ENCODE measurements at regions not wholly inside any gene's neighbourhood (a gene's known extent, or its start where the extent isn't known, plus 50 kb on each side); places are given as distances from the start of the nearest gene placed in this dataset.
A peak's percentile ranks its signal among the peaks of the same experiment; 100 is the strongest.
"Not testable (repeated sequence)": the region's sequence is repeated elsewhere in the genome, so short reads cannot be mapped to it uniquely, and the experiment has no call there.

GRCh38 chr14:105767315-105767714 lies 240.9 kb downstream of the TMEM121 start:
- DNase-seq = peak; percentile 49

DNA sequence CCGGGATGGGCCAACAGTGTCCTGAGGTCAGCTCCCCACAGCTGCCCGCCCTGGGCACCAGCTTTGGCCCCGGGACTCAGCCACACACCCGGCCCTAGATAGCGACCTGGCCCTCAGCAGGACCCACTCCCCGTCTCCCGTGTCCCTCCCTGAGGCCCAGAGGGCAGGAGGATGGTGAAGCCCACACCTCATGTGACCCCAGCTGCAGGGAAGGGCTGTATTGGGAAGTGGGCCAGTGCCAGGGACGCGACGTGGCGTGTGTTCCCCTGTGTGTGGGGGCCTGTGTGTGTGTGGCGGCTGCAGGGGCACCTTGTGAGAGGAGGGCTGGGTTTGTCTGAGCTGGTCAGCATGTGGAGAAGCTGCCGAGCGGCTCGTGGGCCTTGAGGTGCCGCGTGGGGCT lies 241.7 kb downstream of the TMEM121 start:
- DNase-seq = peak; percentile 50

DNA sequence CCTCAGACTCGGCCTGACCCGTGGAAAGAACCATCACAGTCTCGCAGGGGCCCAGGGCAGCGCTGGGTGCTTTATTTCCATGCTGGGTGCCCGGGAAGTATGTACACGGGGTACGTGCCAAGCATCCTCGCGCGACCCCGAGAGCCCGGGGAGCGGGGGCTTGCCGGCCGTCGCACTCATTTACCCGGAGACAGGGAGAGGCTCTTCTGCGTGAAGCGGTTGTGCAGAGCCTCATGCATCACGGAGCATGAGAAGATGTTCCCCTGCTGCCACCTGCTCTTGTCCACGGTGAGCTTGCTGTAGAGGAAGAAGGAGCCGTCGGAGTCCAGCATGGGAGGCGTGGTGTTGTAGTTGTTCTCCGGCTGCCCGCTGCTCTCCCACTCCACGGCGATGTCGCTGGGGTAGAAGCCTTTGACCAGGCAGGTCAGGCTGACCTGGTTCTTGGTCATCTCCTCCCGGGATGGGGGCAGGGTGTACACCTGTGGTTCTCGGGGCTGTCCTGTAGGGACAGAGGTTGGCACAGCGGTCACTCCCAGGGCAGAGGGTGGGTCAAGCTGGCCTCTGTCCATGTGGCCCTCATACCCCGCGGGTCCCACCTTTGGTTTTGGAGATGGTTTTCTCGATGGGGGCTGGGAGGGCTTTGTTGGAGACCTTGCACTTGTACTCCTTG lies 242.8 kb downstream of the TMEM121 start:
- DNase-seq = peak; percentile 60

DNA sequence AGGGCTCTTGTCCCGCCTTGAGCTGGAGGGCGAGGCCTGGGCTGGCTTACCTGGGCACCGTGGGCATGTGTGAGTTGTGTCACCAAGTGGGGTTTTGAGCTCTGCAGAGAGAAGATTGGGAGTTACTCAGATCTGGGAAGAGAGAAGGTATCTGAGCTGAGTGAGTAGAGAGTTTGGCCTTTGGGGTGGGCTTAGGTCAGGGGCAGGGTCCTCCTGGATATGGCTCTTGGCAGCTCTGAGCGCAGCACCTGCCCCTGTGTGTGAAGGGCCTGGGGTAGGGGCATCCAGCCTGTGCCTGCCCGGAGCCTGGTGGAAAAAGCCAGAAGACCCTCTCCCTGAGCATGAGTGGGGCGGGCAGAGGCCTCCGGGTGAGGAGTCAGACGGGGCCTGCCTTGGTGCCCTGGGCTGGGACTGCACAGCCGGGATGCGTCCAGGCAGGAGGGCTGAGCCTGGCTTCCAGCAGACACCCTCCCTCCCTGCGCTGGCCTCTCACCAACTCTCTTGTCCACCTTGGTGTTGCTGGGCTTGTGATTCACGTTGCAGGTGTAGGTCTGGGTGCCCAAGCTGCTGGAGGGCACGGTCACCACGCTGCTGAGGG lies 244.3 kb downstream of the TMEM121 start:
- DNase-seq = peak; percentile 37

DNA sequence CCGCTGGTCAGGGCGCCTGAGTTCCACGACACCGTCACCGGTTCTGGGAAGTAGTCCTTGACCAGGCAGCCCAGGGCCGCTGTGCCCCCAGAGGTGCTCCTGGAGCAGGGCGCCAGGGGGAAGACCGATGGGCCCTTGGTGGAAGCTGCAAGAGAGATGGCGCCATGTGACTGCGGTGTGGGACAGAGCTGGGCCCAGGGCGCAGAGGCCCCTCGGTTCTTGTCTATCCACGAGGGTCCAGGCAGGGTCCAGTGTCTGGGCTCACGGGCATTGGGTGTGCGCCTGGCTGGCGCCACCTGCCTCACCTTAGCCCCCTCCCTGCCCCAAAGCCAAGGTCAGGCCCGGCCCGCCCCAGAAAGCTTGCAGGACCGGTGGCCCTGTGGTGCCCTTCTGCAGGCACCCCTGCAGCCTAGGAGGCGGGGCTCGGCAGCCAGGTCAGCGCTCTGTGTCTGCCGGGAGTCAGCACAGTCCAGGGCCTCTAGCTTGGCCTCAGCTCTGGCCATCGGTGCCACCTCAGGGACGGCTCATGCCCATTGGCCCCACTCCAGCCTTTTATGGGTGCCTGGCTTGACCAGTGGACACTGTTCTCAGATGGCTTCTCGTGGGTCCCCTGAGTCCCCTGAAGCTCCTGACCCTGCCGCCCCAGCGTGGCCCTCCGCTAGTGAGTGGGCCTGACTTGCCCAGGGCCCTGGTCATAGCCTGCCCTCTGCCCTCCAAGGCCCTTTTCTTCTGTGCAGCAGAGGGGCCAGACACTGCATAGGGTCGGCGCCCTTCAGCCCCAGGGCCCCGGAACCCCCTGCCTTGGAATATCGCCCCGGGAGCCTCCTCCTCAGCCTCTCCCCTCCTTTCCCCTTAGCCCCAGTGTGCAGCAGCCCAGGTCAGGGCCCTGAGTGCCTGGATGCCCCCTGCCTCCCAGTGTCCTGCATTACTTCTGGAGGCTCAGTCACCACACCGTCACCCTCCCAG lies 245.2 kb downstream of the TMEM121 start:
- DNase-seq = not testable (repeated sequence)

- not testable (repeated sequence) for DNase-seq
Observed at GRCh38 chr14:105772710-105773250, 246.4 kb downstream of the TMEM121 start.

DNA sequence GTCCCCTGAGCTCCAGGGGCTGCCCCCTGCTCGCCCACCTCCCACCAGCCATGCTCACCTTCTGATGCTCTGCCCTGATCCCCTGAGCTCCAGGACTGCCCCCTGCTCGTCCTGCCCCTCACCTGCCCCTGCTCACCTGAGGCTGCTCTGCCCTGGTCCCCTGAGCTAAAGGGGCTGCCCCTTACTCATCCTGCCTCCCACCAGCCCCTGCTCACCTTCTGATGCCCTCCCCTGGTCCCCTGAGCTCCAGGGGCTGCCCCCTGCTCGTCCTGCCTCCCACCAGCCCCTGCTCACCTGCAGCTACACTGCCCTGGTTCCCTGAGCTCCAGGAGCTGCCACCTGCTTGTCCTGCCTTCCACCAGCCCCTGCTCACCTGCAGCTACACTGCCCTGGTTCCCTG lies 247.2 kb downstream of the TMEM121 start:
- DNase-seq = no peak

DNA sequence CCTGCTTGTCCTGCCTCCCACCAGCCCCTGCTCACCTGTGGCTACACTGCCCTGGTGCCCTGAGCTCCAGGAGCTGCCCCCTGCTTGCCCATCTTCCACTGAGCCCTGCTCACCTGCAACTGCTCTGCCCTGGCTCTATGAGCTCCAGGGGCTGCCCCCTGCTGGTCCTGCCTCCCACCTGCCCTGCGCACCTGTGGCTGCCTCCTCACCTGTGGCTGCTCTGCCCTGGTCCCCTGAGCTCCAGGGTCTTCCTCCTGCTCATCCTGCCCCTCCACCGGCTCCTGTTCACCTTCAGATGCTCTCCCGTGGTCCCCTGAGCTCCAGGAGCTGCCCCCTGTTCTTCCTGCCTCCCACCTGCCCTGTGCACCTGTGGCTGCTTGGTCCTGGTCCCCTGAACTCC lies 247.6 kb downstream of the TMEM121 start:
- no peak for DNase-seq

GRCh38 chr14:105774585-105775348 lies 248.4 kb downstream of the TMEM121 start:
- DNase-seq = not testable (repeated sequence)

GRCh38 chr14:105775349-105775923 lies 249.1 kb downstream of the TMEM121 start:
- DNase-seq = not testable (repeated sequence)

GRCh38 chr14:105776112-105776511 lies 249.7 kb downstream of the TMEM121 start:
- DNase-seq = not testable (repeated sequence)

DNA sequence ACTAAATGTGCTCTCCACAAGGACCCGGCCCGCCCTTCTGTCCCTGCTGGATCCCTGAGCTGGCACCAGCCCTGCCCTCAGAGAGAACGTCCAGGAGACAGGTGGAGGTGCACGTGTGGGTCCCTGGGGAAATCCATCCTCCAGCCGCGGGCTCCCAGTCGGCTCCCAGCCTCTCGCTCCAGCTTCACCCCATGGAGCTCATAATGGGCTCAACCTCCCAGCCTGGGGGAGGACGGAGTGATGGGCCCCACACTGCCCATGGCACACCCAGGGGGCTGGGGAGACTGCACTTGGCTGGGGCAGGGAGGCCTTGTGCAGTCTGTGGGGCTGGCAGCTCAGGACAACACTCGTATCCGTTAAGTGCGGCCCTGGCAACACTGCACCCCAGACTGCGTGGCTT lies 250.5 kb downstream of the TMEM121 start:
- no peak for DNase-seq

DNA sequence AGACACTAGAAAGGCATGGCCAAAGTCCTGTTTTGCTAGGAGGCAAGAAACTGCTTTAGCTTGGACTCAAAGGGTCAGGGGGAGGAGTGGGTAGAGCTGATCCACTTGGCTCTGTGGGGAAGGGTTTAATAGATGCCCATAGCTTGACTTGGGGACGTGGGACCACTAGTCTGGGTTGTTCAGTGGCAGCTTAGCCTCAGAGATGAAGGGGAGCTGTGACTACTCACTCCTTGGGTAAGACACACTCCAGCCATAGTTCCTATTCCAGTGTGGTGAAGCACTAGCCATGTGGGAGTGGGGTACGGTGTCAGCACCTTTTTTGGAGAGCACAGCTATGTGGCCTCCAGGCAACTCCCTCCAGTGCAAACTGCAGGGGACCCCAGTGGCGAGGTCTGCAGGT lies 257.3 kb downstream of the TMEM121 start:
- DNase-seq = no peak

- no peak for DNase-seq
Observed at GRCh38 chr14:105793836-105794235, 267.5 kb downstream of the TMEM121 start.

- DNase-seq = no peak
Observed at GRCh38 chr14:105797546-105797945, 271.2 kb downstream of the TMEM121 start.

DNA sequence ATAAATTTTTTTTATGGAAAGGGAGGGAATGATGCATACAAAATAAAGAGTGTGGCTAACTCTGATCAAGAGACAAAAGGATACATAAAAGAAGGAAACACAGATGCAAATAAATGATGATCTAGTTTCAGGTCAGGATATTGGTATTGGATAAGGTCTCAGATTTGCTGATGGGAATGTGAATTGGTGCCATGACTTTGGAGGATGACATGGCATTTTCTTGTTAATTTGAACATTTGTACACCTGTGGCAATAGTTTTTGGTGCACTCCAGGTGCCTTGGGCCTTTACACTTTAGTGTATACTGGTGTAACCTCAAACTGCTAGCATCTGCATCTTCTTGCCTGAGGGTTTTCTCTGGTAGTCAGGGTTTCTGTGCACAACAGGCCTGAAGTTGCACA lies 279.3 kb downstream of the TMEM121 start:
- DNase-seq = no peak

DNA sequence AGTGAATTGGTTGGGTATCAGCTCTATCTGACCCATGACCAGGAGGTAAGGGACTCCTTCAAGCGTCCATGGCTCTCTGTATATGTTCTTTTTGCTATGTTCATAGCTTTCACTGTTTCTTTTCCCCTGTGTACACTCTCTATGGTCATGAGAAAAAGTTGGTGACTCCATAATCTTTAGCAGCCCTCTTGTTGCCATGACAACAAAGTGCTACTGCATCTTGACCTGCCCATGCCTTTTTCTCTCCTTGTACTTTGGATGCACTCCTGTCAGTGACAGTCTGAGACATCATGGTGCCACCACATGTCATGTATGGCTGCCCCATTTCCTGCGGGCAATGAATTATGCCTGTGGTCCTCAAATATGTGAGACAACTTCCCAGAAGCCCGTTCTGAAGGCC lies 280.2 kb downstream of the TMEM121 start:
- no peak for DNase-seq

GRCh38 chr14:105817971-105818711 lies 291.8 kb downstream of the TMEM121 start:
- no peak for DNase-seq

- DNase-seq = no peak
Observed at GRCh38 chr14:105818712-105819005, 292.3 kb downstream of the TMEM121 start.

DNA sequence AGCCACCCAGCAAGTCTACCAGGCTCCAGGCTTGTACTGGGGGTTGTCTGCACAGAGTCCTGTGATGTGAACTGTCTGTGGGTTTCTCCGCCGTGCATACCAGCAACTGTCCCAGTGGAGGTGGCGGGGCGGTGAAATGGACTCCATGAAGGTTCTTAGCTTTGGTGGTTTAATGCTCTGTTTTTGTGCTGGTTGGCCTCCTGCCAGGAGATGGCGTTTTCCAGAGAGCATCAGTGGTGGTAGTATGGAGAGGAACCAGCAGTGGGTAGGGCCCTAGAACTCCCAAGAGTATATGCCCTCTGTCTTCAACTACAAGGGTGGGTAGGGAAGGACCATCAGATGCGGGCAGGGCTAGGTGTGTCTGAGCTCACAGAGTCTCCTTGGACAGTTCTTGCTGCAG lies 303.8 kb downstream of the TMEM121 start:
- peak; percentile 68 for DNase-seq

GRCh38 chr14:105836160-105836559 lies 309.8 kb downstream of the TMEM121 start:
- DNase-seq = no peak

DNA sequence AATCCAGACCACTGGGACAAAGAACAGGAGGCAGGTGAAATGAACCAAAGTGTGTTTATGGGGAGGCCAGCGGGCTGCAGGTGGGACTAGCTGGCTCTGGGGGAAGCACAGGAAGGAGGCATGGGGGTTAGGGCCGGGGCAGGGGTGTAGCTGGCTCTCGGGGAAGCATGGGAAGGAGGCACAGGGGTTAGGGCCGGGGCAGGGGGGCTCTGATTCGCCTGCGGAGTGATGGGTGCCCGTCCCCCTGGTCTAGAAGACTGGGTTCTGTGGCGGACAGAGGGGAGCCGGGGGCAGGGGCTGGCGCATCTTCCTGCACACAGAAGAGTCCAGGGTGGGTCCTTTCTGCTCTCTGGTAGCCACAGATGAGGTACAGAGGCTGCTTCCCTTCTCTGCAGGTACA lies 310.3 kb downstream of the TMEM121 start:
- no peak for DNase-seq

Measured in activated effector memory CD4-positive, alpha-beta T cell treated with anti-CD3 and anti-CD28 coated beads, Interleukin-2, amount 50 U/mL, for 16 hours (primary cell).